Lower leg skin (tissue), 3 donors: ENCODE measurements at regions not wholly inside any gene's neighbourhood (a gene's known extent, or its start where the extent isn't known, plus 50 kb on each side); places are given as distances from the start of the nearest gene placed in this dataset.

ENCODE experiments used
- POLR2A ChIP-seq, 2 donors: fragments of 450-650 bp; IDR thresholded peaks; one replicate each; pipeline ENCODE4 v1.6.1; 2016 to 2017; ENCODE audit warnings: antibody characterized with exemption in 2 of 2, mild to moderate bottlenecking in 1 of 2, moderate library complexity in 1 of 2
- TF ChIP-seq, protein P1 (sequence below), 3 donors: fragments of 450-650 bp; IDR thresholded peaks; one replicate each; pipeline ENCODE4 v1.5.1; 2016; ENCODE audit warnings: antibody characterized with exemption in 3 of 3, mild to moderate bottlenecking in 3 of 3, moderate library complexity in 2 of 3

DNA sequence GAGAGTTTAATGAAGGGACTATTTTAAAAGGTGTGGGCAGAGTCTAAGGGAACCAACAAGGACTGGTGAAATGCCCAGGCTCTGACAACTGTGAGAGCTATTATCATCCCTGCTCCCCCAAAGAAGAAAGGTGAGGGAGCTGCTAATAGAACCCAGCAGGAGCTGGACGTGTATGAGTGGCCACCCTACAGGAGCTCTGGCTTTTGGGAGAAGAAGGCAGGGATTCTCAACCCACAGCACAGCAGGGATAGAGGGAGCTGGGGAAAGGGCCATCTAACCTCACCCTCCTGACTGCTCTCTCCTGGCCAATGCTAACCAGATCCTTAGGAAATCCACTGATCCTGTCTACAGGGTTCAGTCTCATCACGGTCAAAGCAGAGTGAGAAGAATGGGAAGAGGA is 57.1 kb downstream of the GRIN2B start:
- TF ChIP-seq, protein P1, sequence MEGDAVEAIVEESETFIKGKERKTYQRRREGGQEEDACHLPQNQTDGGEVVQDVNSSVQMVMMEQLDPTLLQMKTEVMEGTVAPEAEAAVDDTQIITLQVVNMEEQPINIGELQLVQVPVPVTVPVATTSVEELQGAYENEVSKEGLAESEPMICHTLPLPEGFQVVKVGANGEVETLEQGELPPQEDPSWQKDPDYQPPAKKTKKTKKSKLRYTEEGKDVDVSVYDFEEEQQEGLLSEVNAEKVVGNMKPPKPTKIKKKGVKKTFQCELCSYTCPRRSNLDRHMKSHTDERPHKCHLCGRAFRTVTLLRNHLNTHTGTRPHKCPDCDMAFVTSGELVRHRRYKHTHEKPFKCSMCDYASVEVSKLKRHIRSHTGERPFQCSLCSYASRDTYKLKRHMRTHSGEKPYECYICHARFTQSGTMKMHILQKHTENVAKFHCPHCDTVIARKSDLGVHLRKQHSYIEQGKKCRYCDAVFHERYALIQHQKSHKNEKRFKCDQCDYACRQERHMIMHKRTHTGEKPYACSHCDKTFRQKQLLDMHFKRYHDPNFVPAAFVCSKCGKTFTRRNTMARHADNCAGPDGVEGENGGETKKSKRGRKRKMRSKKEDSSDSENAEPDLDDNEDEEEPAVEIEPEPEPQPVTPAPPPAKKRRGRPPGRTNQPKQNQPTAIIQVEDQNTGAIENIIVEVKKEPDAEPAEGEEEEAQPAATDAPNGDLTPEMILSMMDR (IDR thresholded peaks at IDR 0.05) = no peak
- no peak for TF ChIP-seq POLR2A (IDR thresholded peaks at IDR 0.05)
